ENCODE measurements at regions not wholly inside any gene's neighbourhood (a gene's known extent, or its start where the extent isn't known, plus 50 kb on each side); places are given as distances from the start of the nearest gene placed in this dataset.

- Histone ChIP-seq H3K4me3 (no peak overlapping the region), H3K4me1 (peaks cover 23% of the 10 kb centered on the region), H3K27ac (replicated peaks) (peak overlapping the region; percentile 93), H3K36me3 (no peaks in the 10 kb centered on the region), H3K27me3 (ENCODE audit: low read depth) (peaks cover 19% of the 10 kb centered on the region), H3K9me3 (replicated peaks) (peaks cover 30% of the 10 kb centered on the region)
- no peak for DNase-seq
- intact Hi-C loops (cut with micrococcal nuclease), result no loop called here
- TF ChIP-seq CTCF (IDR thresholded peaks at IDR 0.05; ENCODE audit: borderline replicate concordance), result no peak
Measured at GRCh38 chr3:194069421-194070219, 66.3 kb upstream of the HES1 start.

- peak overlapping the region; percentile 66 for H3K4me3 ChIP-seq
- intact Hi-C loops (cut with micrococcal nuclease), result no loop called here
- H3K9me3 ChIP-seq (replicated peaks), result peaks cover 30% of the 10 kb centered on the region
Measured at GRCh38 chr3:194070220-194070633, 65.7 kb upstream of the HES1 start.

GRCh38 chr3:194070634-194071409 is 65.1 kb upstream of the HES1 start:
- peak; percentile 89 for DNase-seq
- intact Hi-C loops (cut with micrococcal nuclease), result no loop called here
- H3K36me3 ChIP-seq, result no peaks in the 10 kb centered on the region
- H3K4me1 ChIP-seq, result peaks cover 19% of the 10 kb centered on the region
- H3K27me3 ChIP-seq (ENCODE audit: low read depth), result peaks cover 22% of the 10 kb centered on the region
- TF ChIP-seq CTCF (IDR thresholded peaks at IDR 0.05; ENCODE audit: borderline replicate concordance), result peak; percentile 32
- peak overlapping the region; percentile 66 for H3K4me3 ChIP-seq
- H3K27ac ChIP-seq (replicated peaks), result peak overlapping the region; percentile 93
- peaks cover 30% of the 10 kb centered on the region for H3K9me3 ChIP-seq (replicated peaks)

More at GRCh38 chr3:194070220-194070633, 65.7 kb upstream of the HES1 start:
- H3K27ac ChIP-seq (replicated peaks), result peak overlapping the region; percentile 93
- peaks cover 20% of the 10 kb centered on the region for H3K4me1 ChIP-seq
- DNase-seq, result no peak
- H3K36me3 ChIP-seq, result no peaks in the 10 kb centered on the region
- no peak for TF ChIP-seq CTCF (IDR thresholded peaks at IDR 0.05; ENCODE audit: borderline replicate concordance)
- H3K27me3 ChIP-seq (ENCODE audit: low read depth), result peaks cover 19% of the 10 kb centered on the region

- no peak overlapping the region for H3K4me3 ChIP-seq
- TF ChIP-seq CTCF (IDR thresholded peaks at IDR 0.05; ENCODE audit: borderline replicate concordance), result no peak
Measured at GRCh38 chr3:194072097-194072428, 63.9 kb upstream of the HES1 start.

GRCh38 chr3:194072691-194073279 is 63.2 kb upstream of the HES1 start:
- no peak for DNase-seq
- peaks cover 19% of the 10 kb centered on the region for H3K4me1 ChIP-seq
- H3K36me3 ChIP-seq, result no peaks in the 10 kb centered on the region
- no peak for TF ChIP-seq CTCF (IDR thresholded peaks at IDR 0.05; ENCODE audit: borderline replicate concordance)
- peaks cover 13% of the 10 kb centered on the region for H3K9me3 ChIP-seq (replicated peaks)
- intact Hi-C loops (cut with micrococcal nuclease), result no loop called here
- no peak overlapping the region for H3K4me3 ChIP-seq
- no peak overlapping the region for H3K27ac ChIP-seq (replicated peaks)
- H3K27me3 ChIP-seq (ENCODE audit: low read depth), result peaks cover 31% of the 10 kb centered on the region

More at GRCh38 chr3:194072097-194072428, 63.9 kb upstream of the HES1 start:
- H3K27me3 ChIP-seq (ENCODE audit: low read depth), result peaks cover 31% of the 10 kb centered on the region
- intact Hi-C loops (cut with micrococcal nuclease), result no loop called here
- DNase-seq, result no peak
- peaks cover 21% of the 10 kb centered on the region for H3K9me3 ChIP-seq (replicated peaks)
- no peak overlapping the region for H3K27ac ChIP-seq (replicated peaks)
- H3K4me1 ChIP-seq, result peaks cover 19% of the 10 kb centered on the region
- H3K36me3 ChIP-seq, result no peaks in the 10 kb centered on the region

Data from left ventricle myocardium inferior (tissue), 1 donor.